Right ventricle myocardium inferior (tissue), 1 donor: ENCODE measurements at regions not wholly inside any gene's neighbourhood (a gene's known extent, or its start where the extent isn't known, plus 50 kb on each side); places are given as distances from the start of the nearest gene placed in this dataset.
"Not testable (repeated sequence)": the region's sequence is repeated elsewhere in the genome, so short reads cannot be mapped to it uniquely, and the experiment has no call there.

Experiments used
- ATAC-seq: fragments of 200-7000 bp; cut with Tn5 transposase; one replicate; pipeline ENCODE4 v1.9.1; 2020; ENCODE audit warnings: mild to moderate bottlenecking, moderate library complexity
- DNase-seq: peaks from one replicate; pipeline ENCODE4 v3.0.0; 2021; ENCODE audit errors: missing footprints
- intact Hi-C: fragments of 100-400 bp; cut with DNase I; formaldehyde crosslinking; loops from one replicate; pipeline ENCODE4 v1.11.0; 2022
- donor health status: DM: no; HTN: yes; CAD: no; lungs with severe emphysema.

- DNase-seq = no peak
- intact Hi-C loops = no loop called here
- ATAC-seq = no peak
Measured at GRCh38 chr2:35989503-35989902, 366.1 kb upstream of the CRIM1 start.

DNA sequence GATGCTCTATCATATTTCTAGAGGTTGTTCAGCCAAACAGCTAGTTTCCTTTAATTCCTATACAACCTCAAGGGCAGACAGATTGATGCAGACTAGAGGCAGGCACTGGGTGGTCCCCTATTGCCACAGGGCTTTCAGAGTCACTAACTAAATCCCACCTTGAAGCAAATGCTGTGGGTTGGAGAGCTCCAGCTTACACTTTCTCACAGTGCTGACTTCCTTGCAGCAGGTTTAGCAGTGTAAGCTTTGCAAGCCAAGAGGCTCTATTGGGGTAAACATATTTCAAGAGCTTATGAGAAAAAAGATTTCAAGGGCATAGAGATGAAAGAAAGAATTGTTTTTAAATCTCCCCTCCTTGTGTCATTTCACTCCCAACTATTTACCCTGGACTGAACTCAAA, 366.5 kb upstream of the CRIM1 start:
- ATAC-seq (no peak), DNase-seq (no peak)
- intact Hi-C loops = no loop called here

- intact Hi-C loops = no loop called here
- DNase-seq (no peak), ATAC-seq (no peak)
Measured at GRCh38 chr2:35986871-35987270, 368.7 kb upstream of the CRIM1 start.

DNA sequence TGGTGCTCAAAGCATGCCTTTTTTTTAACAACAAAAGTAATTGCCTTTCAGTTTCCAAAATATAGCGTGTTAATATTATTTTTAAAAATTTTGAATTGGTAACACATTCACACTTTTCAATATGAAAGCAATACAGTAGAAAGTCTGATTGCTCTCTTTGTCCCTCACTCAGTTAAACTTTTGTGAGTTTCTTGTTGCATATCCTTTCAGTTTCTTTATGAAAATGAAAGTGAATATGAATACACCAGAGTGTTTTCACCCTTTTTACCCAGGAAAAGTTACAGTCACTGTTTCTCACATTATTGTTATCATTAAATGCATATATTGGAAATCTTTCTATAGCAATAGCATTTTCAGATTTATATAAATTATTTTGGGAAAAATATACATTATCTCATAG, 377.4 kb upstream of the CRIM1 start:
- ATAC-seq (no peak), DNase-seq (no peak)
- intact Hi-C loops = loop anchor here (10.0 kb wide), 1 partner anchor 687 kb away; no protein-coding TSS in a partner anchor

- intact Hi-C loops = loop anchor here (10.0 kb wide), 1 partner anchor 688 kb away; no protein-coding TSS in a partner anchor
- ATAC-seq = no peak
- DNase-seq = no peak
Measured at GRCh38 chr2:35976611-35977010, 379.0 kb upstream of the CRIM1 start.

- intact Hi-C loops = loop anchor here (2.0 to 10.0 kb wide), 2 partner anchors 349 to 691 kb away; no protein-coding TSS in a partner anchor
- DNase-seq = no peak
- ATAC-seq = no peak
Measured at GRCh38 chr2:35973737-35974132, 381.8 kb upstream of the CRIM1 start.

GRCh38 chr2:35973132-35973736, 382.3 kb upstream of the CRIM1 start:
- intact Hi-C loops = loop anchor here (2.0 to 10.0 kb wide), 2 partner anchors 350 to 692 kb away; no protein-coding TSS in a partner anchor
- ATAC-seq (no peak), DNase-seq (no peak)

- no peak for DNase-seq
- intact Hi-C loops = no loop called here
- no peak for ATAC-seq
Measured at GRCh38 chr2:35963824-35964223, 391.8 kb upstream of the CRIM1 start.

- intact Hi-C loops = no loop called here
- no peak for ATAC-seq
- no peak for DNase-seq
Measured at GRCh38 chr2:35963357-35963756, 392.2 kb upstream of the CRIM1 start.

DNA sequence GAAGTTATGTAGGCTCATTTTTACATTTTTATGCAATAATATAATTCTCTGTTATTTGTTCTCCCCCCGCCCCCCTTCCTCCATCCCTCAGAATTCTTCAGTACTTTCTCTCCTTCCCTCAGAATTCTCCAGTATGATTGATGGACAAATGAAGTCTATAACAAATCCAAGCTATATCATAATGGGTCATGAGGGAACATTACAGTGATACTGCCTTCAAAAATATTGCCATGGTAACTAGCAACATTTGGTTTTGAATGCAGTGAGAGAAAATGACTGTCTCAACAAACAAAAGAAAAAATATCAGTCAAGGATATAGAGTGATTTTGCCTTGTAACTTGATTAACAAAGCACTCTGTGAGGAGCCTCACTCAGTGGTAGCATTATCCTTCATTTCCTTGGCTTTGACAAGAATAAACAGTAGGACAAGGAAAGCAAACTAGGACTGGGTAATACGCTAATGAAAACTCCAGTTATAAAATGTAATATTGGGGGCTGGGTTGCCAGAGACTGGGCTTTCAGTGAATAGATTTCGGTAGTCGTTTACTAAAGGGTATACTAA, 392.9 kb upstream of the CRIM1 start:
- no peak for DNase-seq
- no peak for ATAC-seq
- intact Hi-C loops = no loop called here

DNA sequence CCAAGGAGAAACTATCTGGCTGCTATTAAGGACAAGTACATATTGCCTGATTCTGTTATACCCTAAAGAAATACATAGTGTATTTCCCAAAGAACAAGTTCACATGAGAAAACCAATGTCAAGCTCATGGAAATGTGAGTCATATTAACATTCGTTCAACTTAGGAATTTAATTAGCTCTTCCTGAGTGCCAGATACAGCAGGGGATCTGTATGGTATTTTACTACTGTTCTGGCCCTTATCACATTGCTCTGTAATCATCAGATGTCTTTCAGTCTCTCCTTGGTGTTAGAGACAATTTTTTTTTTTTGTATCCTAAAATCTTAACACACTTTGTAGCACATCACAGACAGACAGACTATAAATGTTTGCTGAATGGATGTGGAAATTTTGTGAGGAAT, 395.0 kb upstream of the CRIM1 start:
- intact Hi-C loops = no loop called here
- ATAC-seq (no peak), DNase-seq (no peak)

- intact Hi-C loops, ATAC-seq, DNase-seq: not testable (repeated sequence)
Measured at GRCh38 chr2:35957053-35957452, 398.5 kb upstream of the CRIM1 start.

GRCh38 chr2:35946478-35946877, 409.1 kb upstream of the CRIM1 start:
- intact Hi-C loops = no loop called here
- ATAC-seq (no peak), DNase-seq (no peak)

GRCh38 chr2:35938838-35939237, 416.7 kb upstream of the CRIM1 start:
- intact Hi-C loops = no loop called here
- no peak for DNase-seq
- no peak for ATAC-seq

- DNase-seq (no peak), ATAC-seq (no peak)
- intact Hi-C loops = no loop called here
Measured at GRCh38 chr2:35933031-35933430, 422.5 kb upstream of the CRIM1 start.

GRCh38 chr2:35932276-35932963, 423.2 kb upstream of the CRIM1 start:
- ATAC-seq = no peak
- intact Hi-C loops = no loop called here
- no peak for DNase-seq

GRCh38 chr2:35931626-35932025, 424.0 kb upstream of the CRIM1 start:
- intact Hi-C loops = no loop called here
- DNase-seq = no peak
- no peak for ATAC-seq

- DNase-seq (no peak), ATAC-seq (no peak)
- intact Hi-C loops = no loop called here
Measured at GRCh38 chr2:35931115-35931514, 424.5 kb upstream of the CRIM1 start.

DNA sequence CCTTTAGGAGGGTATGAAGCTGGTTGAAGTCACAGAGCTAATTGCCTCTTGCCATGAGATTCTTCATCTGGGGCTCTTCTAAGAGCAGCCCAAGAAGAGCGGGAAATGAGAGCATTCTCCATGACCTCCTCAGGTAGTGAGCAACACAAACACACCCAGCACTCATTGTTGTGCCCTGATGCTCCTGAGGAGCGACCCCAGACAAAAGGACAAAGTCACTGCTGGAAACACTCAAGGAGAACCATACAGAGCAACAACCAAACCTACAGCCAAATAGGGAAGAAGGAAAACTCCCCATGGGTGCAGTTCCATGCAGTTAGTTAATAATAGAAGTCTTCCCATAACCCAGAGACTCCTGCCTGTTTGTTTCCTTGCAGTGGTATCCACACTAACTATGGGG, 426.0 kb upstream of the CRIM1 start:
- intact Hi-C loops = no loop called here
- DNase-seq (no peak), ATAC-seq (no peak)

DNA sequence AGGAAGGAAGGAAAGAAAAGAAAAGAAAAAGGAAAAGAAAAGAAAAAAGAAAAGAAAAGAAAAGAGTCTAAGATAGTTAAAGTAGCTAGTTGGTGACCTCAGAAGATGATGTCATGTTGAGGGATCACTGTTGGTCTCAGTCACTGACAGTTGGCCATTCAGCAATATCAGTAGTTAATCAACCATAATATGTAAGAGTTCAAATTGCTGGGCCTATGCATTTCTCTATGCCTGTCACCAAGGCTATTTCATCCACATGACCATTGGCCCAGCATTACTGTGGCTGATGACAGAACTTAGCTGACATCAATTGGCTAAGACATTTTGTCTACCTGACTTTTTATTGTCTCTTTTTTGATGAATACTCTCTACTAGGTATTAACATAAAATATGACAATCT, 435.5 kb upstream of the CRIM1 start:
- intact Hi-C loops = no loop called here
- DNase-seq = no peak

More for the DNA sequence above, 435.5 kb upstream of the CRIM1 start:
- no peak for ATAC-seq
